Endodermal cell (in vitro differentiated cells): ENCODE measurements at regions not wholly inside any gene's neighbourhood (a gene's known extent, or its start where the extent isn't known, plus 50 kb on each side); places are given as distances from the start of the nearest gene placed in this dataset.

ENCODE experiments used
- DNase-seq: peaks from one replicate; pipeline ENCODE4 v3.0.0-alpha.2; 2017
- H3K27ac ChIP-seq: 2 replicates; pipeline ENCODE4 v1.5.1; 2013; ENCODE audit warnings: mild to moderate bottlenecking, low read depth, low read length, moderate library complexity
- H3K27me3 ChIP-seq: 2 replicates; pipeline ENCODE4 v1.6.1; 2013; ENCODE audit warnings: mild to moderate bottlenecking, low read length, moderate library complexity; ENCODE audit not compliant: insufficient read depth, control insufficient read depth, poor library complexity, severe bottlenecking
- H3K36me3 ChIP-seq: 2 replicates; pipeline ENCODE4 v1.7.0; 2013; ENCODE audit warnings: mild to moderate bottlenecking, low read length, moderate library complexity; ENCODE audit not compliant: control insufficient read depth, insufficient read depth
- H3K4me1 ChIP-seq: one replicate; pipeline ENCODE4 v1.7.0; 2013; ENCODE audit warnings: low read length; ENCODE audit not compliant: control insufficient read depth, insufficient read depth
- H3K4me3 ChIP-seq: 2 replicates; pipeline ENCODE4 v1.5.1; 2013; ENCODE audit warnings: mild to moderate bottlenecking, low read length, moderate library complexity
- H3K9ac ChIP-seq: 2 replicates; pipeline ENCODE4 v1.6.1; 2013; ENCODE audit warnings: mild to moderate bottlenecking, low read length, moderate library complexity; ENCODE audit not compliant: poor library complexity, severe bottlenecking; ENCODE audit errors: extremely low read depth
- H3K9me3 ChIP-seq: 2 replicates; pipeline ENCODE4 v1.6.1; 2013; ENCODE audit warnings: mild to moderate bottlenecking, low read length, moderate library complexity; ENCODE audit not compliant: control insufficient read depth
- H3K27ac Mint-ChIP-seq: 2 replicates; pipeline ENCODE4 v1.8.0; 2020; ENCODE audit warnings: mixed read lengths
- H3K27me3 Mint-ChIP-seq: 2 replicates; pipeline ENCODE4 v1.8.0; 2021; ENCODE audit warnings: mild to moderate bottlenecking, mixed read lengths; ENCODE audit not compliant: insufficient read depth
- H3K36me3 Mint-ChIP-seq: 2 replicates; pipeline ENCODE4 v1.8.0; 2020; ENCODE audit warnings: low read depth, mixed read lengths
- H3K4me1 Mint-ChIP-seq: 2 replicates; pipeline ENCODE4 v1.8.0; 2020; ENCODE audit warnings: mixed read lengths
- H3K4me3 Mint-ChIP-seq: 2 replicates; pipeline ENCODE4 v1.8.0; 2020; ENCODE audit warnings: mild to moderate bottlenecking, moderate library complexity, mixed read lengths
- H3K9me3 Mint-ChIP-seq: 2 replicates; pipeline ENCODE4 v1.8.0; 2020; ENCODE audit warnings: mild to moderate bottlenecking, mixed read lengths
- CTCF ChIP-seq: fragments of 200-600 bp; sonication (generic); conservative IDR thresholded peaks from 2 replicates; pipeline ENCODE4 v1.5.0; 2021; ENCODE audit warnings: antibody characterized with exemption, mild to moderate bottlenecking
- WGBS, 2 experiments: methylation state at CpG; one replicate each; pipeline versions ENCODE4 v1.1.5 to v1.1.7; 2013; ENCODE audit warnings: missing lambda C conversion rate in 2 of 2, mixed read lengths in 1 of 2; ENCODE audit not compliant: insufficient coverage in 1 of 2, insufficient read length in 1 of 2; 5-methylcytosine and 5-hydroxymethylcytosine counted together

- DNase-seq: no peak
- no peak overlapping the region for H3K4me3 ChIP-seq
- no peaks in the 10 kb centered on the region for H3K9me3 Mint-ChIP-seq
- H3K9me3 ChIP-seq: no peaks in the 10 kb centered on the region
- no peaks in the 10 kb centered on the region for H3K27me3 Mint-ChIP-seq
- 100% methylated on average over 1 of the region's 1 CpG; no CpG with 5 or more reads in 1 of the 2 experiments for WGBS, 2 experiments
- no peak overlapping the region for H3K4me3 Mint-ChIP-seq
- H3K4me1 ChIP-seq: no peaks in the 10 kb centered on the region
- H3K4me1 Mint-ChIP-seq: no peaks in the 10 kb centered on the region
- no peak overlapping the region for H3K27ac Mint-ChIP-seq
- H3K9ac ChIP-seq: no peak overlapping the region
- no peak overlapping the region for H3K27ac ChIP-seq
- no peaks in the 10 kb centered on the region for H3K36me3 ChIP-seq
- H3K36me3 Mint-ChIP-seq: no peaks in the 10 kb centered on the region
- no peak for TF ChIP-seq CTCF
- no peaks in the 10 kb centered on the region for H3K27me3 ChIP-seq
Observed at GRCh38 chr4:136383082-136383481, 1149.2 kb downstream of the PCDH18 start.

GRCh38 chr4:136371231-136371630 lies 1161.1 kb downstream of the PCDH18 start:
- DNase-seq: no peak
- 97% methylated on average over 2 of the region's 2 CpGs; no CpG with 5 or more reads in 1 of the 2 experiments for WGBS, 2 experiments
- H3K27ac ChIP-seq: no peak overlapping the region
- H3K4me1 Mint-ChIP-seq: no peaks in the 10 kb centered on the region
- H3K27me3 ChIP-seq: no peaks in the 10 kb centered on the region
- no peak for TF ChIP-seq CTCF
- no peak overlapping the region for H3K9ac ChIP-seq
- H3K9me3 Mint-ChIP-seq: no peaks in the 10 kb centered on the region
- no peaks in the 10 kb centered on the region for H3K36me3 Mint-ChIP-seq
- H3K27ac Mint-ChIP-seq: no peak overlapping the region
- H3K9me3 ChIP-seq: no peaks in the 10 kb centered on the region
- H3K4me3 Mint-ChIP-seq: no peak overlapping the region
- no peaks in the 10 kb centered on the region for H3K4me1 ChIP-seq
- no peaks in the 10 kb centered on the region for H3K27me3 Mint-ChIP-seq
- H3K4me3 ChIP-seq: no peak overlapping the region
- no peaks in the 10 kb centered on the region for H3K36me3 ChIP-seq

GRCh38 chr4:136369073-136369472 lies 1163.2 kb downstream of the PCDH18 start:
- no peak overlapping the region for H3K4me3 ChIP-seq
- no peak overlapping the region for H3K9ac ChIP-seq
- no peak for DNase-seq
- WGBS, 2 experiments: 76 to 100% methylated on average over 1 to 2 of the region's 2 CpGs
- H3K27ac ChIP-seq: no peak overlapping the region
- no peaks in the 10 kb centered on the region for H3K27me3 Mint-ChIP-seq
- H3K9me3 Mint-ChIP-seq: peaks cover 2% of the 10 kb centered on the region
- no peak overlapping the region for H3K4me3 Mint-ChIP-seq
- no peak overlapping the region for H3K27ac Mint-ChIP-seq
- no peaks in the 10 kb centered on the region for H3K36me3 Mint-ChIP-seq
- no peaks in the 10 kb centered on the region for H3K4me1 ChIP-seq
- TF ChIP-seq CTCF: no peak
- H3K36me3 ChIP-seq: no peaks in the 10 kb centered on the region
- no peaks in the 10 kb centered on the region for H3K4me1 Mint-ChIP-seq
- H3K9me3 ChIP-seq: no peaks in the 10 kb centered on the region
- no peaks in the 10 kb centered on the region for H3K27me3 ChIP-seq
